ENCODE measurements at regions not wholly inside any gene's neighbourhood (a gene's known extent, or its start where the extent isn't known, plus 50 kb on each side); places are given as distances from the start of the nearest gene placed in this dataset.

- H3K4me3 ChIP-seq (ENCODE audit: low read depth, low read length): no peak overlapping the region
- TF ChIP-seq CTCF (IDR thresholded peaks at IDR 0.05; ENCODE audit: insufficient read depth, low read depth, low read length): no peak
- DNase-seq (ENCODE audit: low read depth): no peak
Observed at GRCh38 chr9:12014488-12014887, 678.7 kb upstream of the TYRP1 start.

GRCh38 chr9:12054235-12054634, 639.0 kb upstream of the TYRP1 start:
- no peak overlapping the region for H3K4me3 ChIP-seq (ENCODE audit: low read depth, low read length)
- no peak for TF ChIP-seq CTCF (IDR thresholded peaks at IDR 0.05; ENCODE audit: insufficient read depth, low read depth, low read length)
- DNase-seq (ENCODE audit: low read depth): no peak

GRCh38 chr9:12056874-12057273, 636.3 kb upstream of the TYRP1 start:
- no peak for TF ChIP-seq CTCF (IDR thresholded peaks at IDR 0.05; ENCODE audit: insufficient read depth, low read depth, low read length)
- no peak for DNase-seq (ENCODE audit: low read depth)
- no peak overlapping the region for H3K4me3 ChIP-seq (ENCODE audit: low read depth, low read length)

- TF ChIP-seq CTCF (IDR thresholded peaks at IDR 0.05; ENCODE audit: insufficient read depth, low read depth, low read length): no peak
- DNase-seq (ENCODE audit: low read depth): no peak
- no peak overlapping the region for H3K4me3 ChIP-seq (ENCODE audit: low read depth, low read length)
Observed at GRCh38 chr9:12060067-12060466, 633.1 kb upstream of the TYRP1 start.

- no peak for TF ChIP-seq CTCF (IDR thresholded peaks at IDR 0.05; ENCODE audit: insufficient read depth, low read depth, low read length)
- DNase-seq (ENCODE audit: low read depth): no peak
- H3K4me3 ChIP-seq (ENCODE audit: low read depth, low read length): no peak overlapping the region
Observed at GRCh38 chr9:12060811-12061210, 632.4 kb upstream of the TYRP1 start.

- no peak for TF ChIP-seq CTCF (IDR thresholded peaks at IDR 0.05; ENCODE audit: insufficient read depth, low read depth, low read length)
- H3K4me3 ChIP-seq (ENCODE audit: low read depth, low read length): no peak overlapping the region
- DNase-seq (ENCODE audit: low read depth): no peak
Observed at GRCh38 chr9:12065050-12065449, 628.1 kb upstream of the TYRP1 start.

GRCh38 chr9:12065686-12066085, 627.5 kb upstream of the TYRP1 start:
- no peak for TF ChIP-seq CTCF (IDR thresholded peaks at IDR 0.05; ENCODE audit: insufficient read depth, low read depth, low read length)
- no peak overlapping the region for H3K4me3 ChIP-seq (ENCODE audit: low read depth, low read length)
- no peak for DNase-seq (ENCODE audit: low read depth)
